Activated B cell treated with CpG ODN at 0.5 μM for 24 hours (primary cell): ENCODE measurements at regions not wholly inside any gene's neighbourhood (a gene's known extent, or its start where the extent isn't known, plus 50 kb on each side); places are given as distances from the start of the nearest gene placed in this dataset.

Experiments
- ATAC-seq: fragments of 200-7000 bp; cut with Tn5 transposase; one replicate; pipeline ENCODE4 v1.10.0; 2021; ENCODE audit warnings: low read depth, mild to moderate bottlenecking, moderate library complexity
- CTCF ChIA-PET: fragments of 350-600 bp; sonication (Branson Sonifier 250); formaldehyde crosslinking; loops from one replicate; lab custom pipeline; 2021; ENCODE audit warnings: antibody characterized with exemption; lab: Charles Lee
- POLR2A ChIA-PET: fragments of 350-600 bp; sonication (Branson Sonifier 250); formaldehyde crosslinking; loops from one replicate; lab custom pipeline; 2021; ENCODE audit warnings: antibody characterized with exemption; lab: Charles Lee
- DNase-seq: peaks from one replicate; pipeline ENCODE4 v3.0.0; 2022
- H3K27ac Mint-ChIP-seq: one replicate; pipeline ENCODE4 v1.8.0; 2020; ENCODE audit warnings: mixed read lengths
- H3K27me3 Mint-ChIP-seq: one replicate; pipeline ENCODE4 v1.8.0; 2021; ENCODE audit warnings: mixed read lengths
- H3K36me3 Mint-ChIP-seq: one replicate; pipeline ENCODE4 v1.8.0; 2021; ENCODE audit warnings: low read depth, mixed read lengths
- H3K4me1 Mint-ChIP-seq: one replicate; pipeline ENCODE4 v1.8.0; 2021; ENCODE audit warnings: mixed read lengths
- H3K4me3 Mint-ChIP-seq: one replicate; pipeline ENCODE4 v1.8.0; 2020; ENCODE audit warnings: mild to moderate bottlenecking, mixed read lengths
- H3K9me3 Mint-ChIP-seq: one replicate; pipeline ENCODE4 v1.8.0; 2020; ENCODE audit warnings: mixed read lengths
- intact Hi-C: fragments of 100-400 bp; cut with micrococcal nuclease; formaldehyde crosslinking; loops from one replicate; pipeline ENCODE4 v1.15.1; 2024
- TF ChIP-seq, protein P1 (sequence below): fragments of 200-600 bp; IDR thresholded peaks from one replicate; pipeline ENCODE4 v1.8.0; 2022; ENCODE audit warnings: antibody characterized with exemption, mild to moderate bottlenecking

GRCh38 chr1:59103457-59103856, 193.4 kb upstream of the FGGY start:
- no peaks in the 10 kb centered on the region for H3K9me3 Mint-ChIP-seq
- H3K27ac Mint-ChIP-seq = no peak overlapping the region
- H3K36me3 Mint-ChIP-seq = no peaks in the 10 kb centered on the region
- no peaks in the 10 kb centered on the region for H3K4me1 Mint-ChIP-seq
- DNase-seq (no peak), ATAC-seq (no peak)
- H3K4me3 Mint-ChIP-seq = no peak overlapping the region
- H3K27me3 Mint-ChIP-seq = no peaks in the 10 kb centered on the region
- TF ChIP-seq, protein P1, sequence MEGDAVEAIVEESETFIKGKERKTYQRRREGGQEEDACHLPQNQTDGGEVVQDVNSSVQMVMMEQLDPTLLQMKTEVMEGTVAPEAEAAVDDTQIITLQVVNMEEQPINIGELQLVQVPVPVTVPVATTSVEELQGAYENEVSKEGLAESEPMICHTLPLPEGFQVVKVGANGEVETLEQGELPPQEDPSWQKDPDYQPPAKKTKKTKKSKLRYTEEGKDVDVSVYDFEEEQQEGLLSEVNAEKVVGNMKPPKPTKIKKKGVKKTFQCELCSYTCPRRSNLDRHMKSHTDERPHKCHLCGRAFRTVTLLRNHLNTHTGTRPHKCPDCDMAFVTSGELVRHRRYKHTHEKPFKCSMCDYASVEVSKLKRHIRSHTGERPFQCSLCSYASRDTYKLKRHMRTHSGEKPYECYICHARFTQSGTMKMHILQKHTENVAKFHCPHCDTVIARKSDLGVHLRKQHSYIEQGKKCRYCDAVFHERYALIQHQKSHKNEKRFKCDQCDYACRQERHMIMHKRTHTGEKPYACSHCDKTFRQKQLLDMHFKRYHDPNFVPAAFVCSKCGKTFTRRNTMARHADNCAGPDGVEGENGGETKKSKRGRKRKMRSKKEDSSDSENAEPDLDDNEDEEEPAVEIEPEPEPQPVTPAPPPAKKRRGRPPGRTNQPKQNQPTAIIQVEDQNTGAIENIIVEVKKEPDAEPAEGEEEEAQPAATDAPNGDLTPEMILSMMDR = no peak
- CTCF ChIA-PET = no interaction called here
- POLR2A ChIA-PET = no interaction called here
- intact Hi-C loops = no loop called here

DNA sequence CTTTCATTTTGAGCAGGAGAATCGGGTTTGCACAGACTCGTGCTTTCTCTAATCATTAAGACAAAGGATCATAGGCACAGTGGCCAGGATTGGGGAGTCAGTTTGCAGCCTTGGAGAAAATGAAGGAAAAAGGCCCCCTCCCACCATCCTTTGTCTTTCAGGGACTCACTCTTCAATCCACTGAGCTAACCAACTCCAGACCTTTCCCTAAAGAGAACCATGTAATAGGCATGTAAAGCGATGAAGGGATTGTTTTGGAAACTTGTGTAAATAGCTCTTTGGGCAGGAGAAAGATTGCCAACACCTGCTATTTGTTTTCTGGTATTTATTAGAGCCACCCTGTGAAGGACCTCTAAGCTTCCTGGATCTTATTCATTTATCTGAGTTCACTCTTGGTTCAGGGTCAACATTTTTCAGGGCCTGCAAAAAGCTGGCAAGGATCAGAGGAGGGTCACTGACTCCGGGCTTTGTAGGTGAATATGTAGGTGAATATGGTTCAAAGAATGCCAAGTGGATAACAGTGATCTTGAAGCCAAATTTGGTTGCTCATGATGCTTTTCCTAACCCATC, 192.6 kb upstream of the FGGY start:
- Mint-ChIP-seq H3K36me3 (no peaks in the 10 kb centered on the region), H3K9me3 (no peaks in the 10 kb centered on the region), H3K27ac (no peak overlapping the region), H3K4me1 (no peaks in the 10 kb centered on the region), H3K27me3 (no peaks in the 10 kb centered on the region), H3K4me3 (no peak overlapping the region)
- ATAC-seq (no peak), DNase-seq (no peak)
- ChIA-PET POLR2A (no interaction called here), CTCF (no interaction called here)
- TF ChIP-seq, protein P1 = no peak
- intact Hi-C loops = no loop called here

GRCh38 chr1:59105548-59106507, 191.1 kb upstream of the FGGY start:
- Mint-ChIP-seq H3K36me3 (no peaks in the 10 kb centered on the region), H3K27ac (no peak overlapping the region), H3K4me3 (no peak overlapping the region), H3K4me1 (no peaks in the 10 kb centered on the region), H3K9me3 (no peaks in the 10 kb centered on the region), H3K27me3 (no peaks in the 10 kb centered on the region)
- ChIA-PET POLR2A (interaction anchor here (0.9 kb wide), 1 partner anchor 322 kb away, joined by 3 read pairs; the partner anchor contains the start of gene JUN), CTCF (no interaction called here)
- intact Hi-C loops = no loop called here
- DNase-seq (no peak), ATAC-seq (no peak)
- TF ChIP-seq, protein P1 = no peak

GRCh38 chr1:59107516-59107915, 189.4 kb upstream of the FGGY start:
- ATAC-seq (no peak), DNase-seq (no peak)
- Mint-ChIP-seq H3K36me3 (no peaks in the 10 kb centered on the region), H3K4me3 (no peak overlapping the region), H3K27me3 (no peaks in the 10 kb centered on the region), H3K27ac (no peak overlapping the region), H3K9me3 (no peaks in the 10 kb centered on the region), H3K4me1 (peaks cover under 1% of the 10 kb centered on the region)
- ChIA-PET POLR2A (interaction anchor here (0.7 kb wide), 1 partner anchor 17 kb away, joined by 6 read pairs; no protein-coding TSS in a partner anchor), CTCF (no interaction called here)
- TF ChIP-seq, protein P1 = no peak
- intact Hi-C loops = no loop called here

DNA sequence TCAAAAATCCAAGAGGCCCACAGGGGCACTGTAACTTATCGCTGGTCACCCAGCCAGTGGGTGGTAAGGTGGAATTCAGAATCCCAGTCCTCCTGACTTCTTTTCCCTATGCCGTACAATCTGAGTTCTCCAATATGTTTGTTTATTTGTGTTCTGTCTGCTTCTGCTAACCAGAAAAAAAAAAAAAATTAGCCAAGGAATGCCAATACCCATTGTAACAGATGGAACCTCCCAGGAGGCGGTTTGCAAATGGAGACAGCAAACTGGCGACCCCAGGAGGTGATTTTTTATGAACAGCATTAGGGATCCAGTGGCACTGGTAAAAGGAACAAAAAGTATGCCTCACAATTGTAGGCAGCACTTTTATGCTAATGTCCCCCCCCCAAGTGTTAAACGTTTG, 189.0 kb upstream of the FGGY start:
- intact Hi-C loops = no loop called here
- no peaks in the 10 kb centered on the region for H3K36me3 Mint-ChIP-seq
- POLR2A ChIA-PET = interaction anchor here (0.6 kb wide), 1 partner anchor 323 kb away, joined by 7 read pairs; no protein-coding TSS in a partner anchor
- DNase-seq (no peak), ATAC-seq (no peak)
- TF ChIP-seq, protein P1 = no peak
- no peaks in the 10 kb centered on the region for H3K27me3 Mint-ChIP-seq
- no peaks in the 10 kb centered on the region for H3K9me3 Mint-ChIP-seq
- CTCF ChIA-PET = no interaction called here
- no peak overlapping the region for H3K27ac Mint-ChIP-seq
- no peak overlapping the region for H3K4me3 Mint-ChIP-seq
- peaks cover 4% of the 10 kb centered on the region for H3K4me1 Mint-ChIP-seq
